Esophagus muscularis mucosa (tissue), 4 donors: ENCODE measurements at regions not wholly inside any gene's neighbourhood (a gene's known extent, or its start where the extent isn't known, plus 50 kb on each side); places are given as distances from the start of the nearest gene placed in this dataset.

Source experiments
- DNase-seq: peaks from one replicate; pipeline ENCODE4 v3.0.0-alpha.2; 2017; ENCODE audit errors: extremely low spot score
- H3K27ac ChIP-seq, 4 donors: fragments of 200-600 bp; sonication (generic); replicated peaks in 1 of 4; 1 replicate in 3 of 4; 2 replicates in 1 of 4; pipeline ENCODE4 v1.5.1; 2016 to 2019; ENCODE audit warnings: mild to moderate bottlenecking in 1 of 4
- H3K27me3 ChIP-seq, 4 donors: fragments of 200-600 bp; sonication (generic); one replicate each; pipeline versions ENCODE4 v1.5.1 to v1.6.0; 2016 to 2019
- H3K36me3 ChIP-seq, 4 donors: fragments of 200-600 bp; sonication (generic); one replicate each; pipeline ENCODE4 v1.5.1; 2016 to 2019
- H3K4me1 ChIP-seq, 4 donors: fragments of 200-600 bp; sonication (generic); one replicate each; pipeline ENCODE4 v1.5.1; 2016 to 2019
- H3K4me3 ChIP-seq, 4 donors: fragments of 200-600 bp; sonication (generic); 1 replicate in 2 of 4; 2 replicates in 2 of 4; pipeline ENCODE4 v1.5.1; 2016 to 2019; ENCODE audit warnings: mild to moderate bottlenecking in 4 of 4, moderate library complexity in 1 of 4
- H3K9me3 ChIP-seq, 4 donors: fragments of 200-600 bp; sonication (generic); 1 replicate in 3 of 4; 2 replicates in 1 of 4; pipeline ENCODE4 v1.5.1; 2016 to 2019
- CTCF ChIP-seq, 3 experiments: fragments of 200-600 bp in 2 of 3; fragments of 450-650 bp in 1 of 3; sonication (generic) in 2 of 3; IDR thresholded peaks; one replicate each; pipeline ENCODE4 v1.5.1; 2017 to 2019; ENCODE audit warnings: antibody characterized with exemption in 3 of 3, mild to moderate bottlenecking in 2 of 3, moderate library complexity in 1 of 3
- EP300 ChIP-seq: sonication (generic); formaldehyde crosslinking; IDR thresholded peaks from one replicate; pipeline ENCODE4 v1.6.1; 2017; ENCODE audit warnings: antibody characterized with exemption
- POLR2A ChIP-seq: fragments of 450-650 bp; IDR thresholded peaks from one replicate; pipeline ENCODE4 v1.6.1; 2017; ENCODE audit warnings: antibody characterized with exemption, moderate library complexity, mild to moderate bottlenecking, low read depth
- POLR2AphosphoS5 ChIP-seq, 2 donors: sonication (generic); formaldehyde crosslinking; IDR thresholded peaks; one replicate each; pipeline ENCODE4 v1.6.1; 2017; ENCODE audit warnings: antibody characterized with exemption in 2 of 2
- WGBS: methylation state at CpG from one replicate; pipeline ENCODE4 v1.1.5; 2018; 5-methylcytosine and 5-hydroxymethylcytosine counted together
- intact Hi-C: fragments of 100-400 bp; cut with DNase I; formaldehyde crosslinking; loops from one replicate; pipeline ENCODE4 v1.15.1; 2023

- WGBS = 58% methylated on average over 3 of the region's 3 CpGs
- H3K36me3 ChIP-seq = no peaks in the 10 kb centered on the region
- no peaks in the 10 kb centered on the region for H3K9me3 ChIP-seq
- DNase-seq = no peak
- peaks cover 0 to 14% (median 0%) of the 10 kb centered on the region in 4 donors for H3K4me1 ChIP-seq
- H3K27ac ChIP-seq = no peak overlapping the region
- no peaks in the 10 kb centered on the region for H3K27me3 ChIP-seq
- no peak overlapping the region for H3K4me3 ChIP-seq
- intact Hi-C loops = no loop called here
- TF ChIP-seq POLR2A = no peak
- no peak for TF ChIP-seq EP300
- TF ChIP-seq POLR2AphosphoS5 (IDR thresholded peaks at IDR 0.05) = no peak
- no peak for TF ChIP-seq CTCF (IDR thresholded peaks at IDR 0.05)
Measured at GRCh38 chr21:35222541-35222941, 173.4 kb upstream of the RUNX1 start.

DNA sequence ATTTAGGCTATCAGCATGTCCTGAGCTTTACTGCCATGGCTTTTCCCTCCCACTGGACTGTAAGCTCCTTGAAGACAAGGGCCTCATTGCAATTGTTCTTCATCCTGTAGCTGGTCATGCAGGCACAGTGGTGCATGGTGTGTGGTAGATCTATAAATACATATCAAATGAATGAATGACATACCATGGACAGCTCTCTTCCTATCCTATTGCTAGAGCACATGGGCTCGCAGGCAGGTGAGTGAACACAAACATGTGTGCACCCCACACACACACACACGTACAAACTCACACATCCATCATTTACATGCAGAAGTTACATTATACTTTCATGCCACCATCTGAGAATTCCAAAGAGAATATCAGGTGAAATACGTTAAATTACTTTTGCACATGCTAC is 172.9 kb upstream of the RUNX1 start:
- intact Hi-C loops = no loop called here
- H3K9me3 ChIP-seq = no peaks in the 10 kb centered on the region
- H3K27ac ChIP-seq = no peak overlapping the region
- no peak for DNase-seq
- TF ChIP-seq CTCF (IDR thresholded peaks at IDR 0.05) (no peak), POLR2A (no peak), POLR2AphosphoS5 (IDR thresholded peaks at IDR 0.05) (no peak), EP300 (no peak)
- no peaks in the 10 kb centered on the region for H3K27me3 ChIP-seq
- H3K4me1 ChIP-seq = peaks cover 0 to 14% (median 0%) of the 10 kb centered on the region in 4 donors
- no peak overlapping the region for H3K4me3 ChIP-seq
- WGBS = 78% methylated on average over 3 of the region's 3 CpGs
- no peaks in the 10 kb centered on the region for H3K36me3 ChIP-seq

GRCh38 chr21:35220301-35220700 is 171.2 kb upstream of the RUNX1 start:
- DNase-seq = no peak
- intact Hi-C loops = no loop called here
- WGBS = 96% methylated on average over 1 of the region's 1 CpG
- Histone ChIP-seq H3K4me3 (no peak overlapping the region), H3K4me1 (peaks cover 0 to 3% (median 0%) of the 10 kb centered on the region in 4 donors), H3K36me3 (no peaks in the 10 kb centered on the region), H3K27me3 (no peaks in the 10 kb centered on the region), H3K9me3 (no peaks in the 10 kb centered on the region), H3K27ac (no peak overlapping the region)
- TF ChIP-seq POLR2A (no peak), POLR2AphosphoS5 (IDR thresholded peaks at IDR 0.05) (no peak), CTCF (IDR thresholded peaks at IDR 0.05) (no peak), EP300 (no peak)

- H3K4me3 ChIP-seq = no peak overlapping the region
- peaks cover 0 to 3% (median 0%) of the 10 kb centered on the region in 4 donors for H3K4me1 ChIP-seq
- DNase-seq = no peak
- no peak overlapping the region for H3K27ac ChIP-seq
- no peaks in the 10 kb centered on the region for H3K27me3 ChIP-seq
- TF ChIP-seq CTCF (IDR thresholded peaks at IDR 0.05) (no peak), POLR2A (no peak), POLR2AphosphoS5 (IDR thresholded peaks at IDR 0.05) (no peak), EP300 (no peak)
- no peaks in the 10 kb centered on the region for H3K9me3 ChIP-seq
- 85% methylated on average over 2 of the region's 2 CpGs for WGBS
- intact Hi-C loops = no loop called here
- no peaks in the 10 kb centered on the region for H3K36me3 ChIP-seq
Measured at GRCh38 chr21:35219719-35220118, 170.6 kb upstream of the RUNX1 start.

GRCh38 chr21:35219291-35219690 is 170.2 kb upstream of the RUNX1 start:
- no peak overlapping the region for H3K27ac ChIP-seq
- no peak for TF ChIP-seq EP300
- no peak for TF ChIP-seq POLR2AphosphoS5 (IDR thresholded peaks at IDR 0.05)
- TF ChIP-seq POLR2A = no peak
- no peak for TF ChIP-seq CTCF (IDR thresholded peaks at IDR 0.05)
- intact Hi-C loops = no loop called here
- no peaks in the 10 kb centered on the region for H3K9me3 ChIP-seq
- H3K36me3 ChIP-seq = no peaks in the 10 kb centered on the region
- H3K4me1 ChIP-seq = peaks cover 0 to 3% (median 0%) of the 10 kb centered on the region in 4 donors
- no peaks in the 10 kb centered on the region for H3K27me3 ChIP-seq
- no peak overlapping the region for H3K4me3 ChIP-seq
- no peak for DNase-seq
- WGBS = 44% methylated on average over 2 of the region's 2 CpGs
